Kidney (tissue), 13 donors: ENCODE measurements at regions not wholly inside any gene's neighbourhood (a gene's known extent, or its start where the extent isn't known, plus 50 kb on each side); places are given as distances from the start of the nearest gene placed in this dataset.

Experiments used
- DNase-seq, 5 donors: peaks; one replicate each; pipeline ENCODE4 v3.0.0-alpha.2; 2013 to 2020
- FAIRE-seq: peaks from 2 replicates; lab custom pipeline; 2012; peaks lifted over from hg19 to GRCh38; lab: Jason Lieb, UNC
- H3K27ac ChIP-seq, 2 donors: one replicate each; pipeline ENCODE4 v1.7.0; 2013; ENCODE audit warnings: low read depth in 2 of 2, low read length in 2 of 2, inconsistent platforms in 1 of 2
- H3K27me3 ChIP-seq: one replicate; pipeline ENCODE4 v1.7.1; 2013; ENCODE audit warnings: low read length, inconsistent platforms; ENCODE audit not compliant: control insufficient read depth, insufficient read depth
- H3K36me3 ChIP-seq, 3 donors: one replicate each; pipeline versions ENCODE4 v1.7.0 to v1.7.1; 2013; ENCODE audit warnings: low read length in 3 of 3, control low read depth in 1 of 3, inconsistent platforms in 1 of 3; ENCODE audit not compliant: insufficient read depth in 3 of 3, control insufficient read depth in 2 of 3
- H3K4me1 ChIP-seq, 3 donors: one replicate each; pipeline versions ENCODE4 v1.7.0 to v1.7.1; 2013; ENCODE audit warnings: low read length in 3 of 3, inconsistent platforms in 1 of 3, low read depth in 1 of 3; ENCODE audit not compliant: control insufficient read depth in 2 of 3, insufficient read depth in 2 of 3
- H3K4me3 ChIP-seq, 3 donors: one replicate each; pipeline versions ENCODE4 v1.7.0 to v1.8.1; 2013; ENCODE audit warnings: low read length in 3 of 3, control low read depth in 1 of 3, inconsistent platforms in 1 of 3
- H3K9ac ChIP-seq, 3 donors: one replicate each; pipeline versions ENCODE4 v1.7.0 to v1.7.1; 2013; ENCODE audit warnings: low read length in 3 of 3, control low read depth in 1 of 3, inconsistent platforms in 1 of 3
- H3K9me3 ChIP-seq, 3 donors: one replicate each; pipeline versions ENCODE4 v1.7.0 to v1.7.1; 2013; ENCODE audit warnings: low read length in 3 of 3, control low read depth in 1 of 3, inconsistent platforms in 1 of 3; ENCODE audit not compliant: control insufficient read depth in 2 of 3, insufficient read depth in 1 of 3
- CTCF ChIP-seq: IDR thresholded peaks from 3 replicates; pipeline ENCODE4 v1.5.1; 2012; ENCODE audit warnings: mild to moderate bottlenecking, moderate library complexity, borderline replicate concordance; ENCODE audit not compliant: insufficient read depth; ENCODE audit errors: extremely low read depth
- intact Hi-C: fragments of 100-400 bp; cut with DNase I; formaldehyde crosslinking; loops from one replicate; pipeline ENCODE4 v1.11.1; 2022
- donor health status: control.
- donor health status: control.
- donor health status: control.
- donor health status: control.
- donor health status: control.
- donor health status: DM: yes; HTN: yes; CAD: no.
- donor health status: Normal renal cell carcinoma (clear cell type).

GRCh38 chr2:38450509-38450908 lies 73.4 kb upstream of the ATL2 start:
- H3K9me3 ChIP-seq = no peaks in the 10 kb centered on the region
- no peaks in the 10 kb centered on the region for H3K27me3 ChIP-seq
- DNase-seq (peak in 2 of 5 donors; percentile 38 to 72), FAIRE-seq (no peak)
- H3K27ac ChIP-seq = no peak overlapping the region
- H3K36me3 ChIP-seq = no peaks in the 10 kb centered on the region
- no peak for TF ChIP-seq CTCF
- H3K4me1 ChIP-seq = peaks cover 0 to 2% (median 0%) of the 10 kb centered on the region in 3 donors
- H3K9ac ChIP-seq = no peak overlapping the region
- intact Hi-C loops = no loop called here
- no peak overlapping the region for H3K4me3 ChIP-seq

GRCh38 chr2:38448692-38449410 lies 71.8 kb upstream of the ATL2 start:
- TF ChIP-seq CTCF = no peak
- intact Hi-C loops = no loop called here
- no peak for DNase-seq
- no peak for FAIRE-seq
- peaks cover 0 to 2% (median 0%) of the 10 kb centered on the region in 3 donors for H3K4me1 ChIP-seq
- no peaks in the 10 kb centered on the region for H3K36me3 ChIP-seq
- H3K9ac ChIP-seq = no peak overlapping the region
- H3K9me3 ChIP-seq = no peaks in the 10 kb centered on the region
- no peak overlapping the region for H3K27ac ChIP-seq
- H3K27me3 ChIP-seq = no peaks in the 10 kb centered on the region
- no peak overlapping the region for H3K4me3 ChIP-seq

GRCh38 chr2:38446906-38447561 lies 70.0 kb upstream of the ATL2 start:
- intact Hi-C loops = no loop called here
- DNase-seq = no peak
- no peaks in the 10 kb centered on the region for H3K27me3 ChIP-seq
- FAIRE-seq = no peak
- H3K36me3 ChIP-seq = no peaks in the 10 kb centered on the region
- no peaks in the 10 kb centered on the region for H3K9me3 ChIP-seq
- no peak overlapping the region for H3K4me3 ChIP-seq
- peaks cover 0 to 2% (median 0%) of the 10 kb centered on the region in 3 donors for H3K4me1 ChIP-seq
- H3K27ac ChIP-seq = no peak overlapping the region
- TF ChIP-seq CTCF = no peak
- H3K9ac ChIP-seq = no peak overlapping the region
